K562 (cell line): ENCODE measurements at regions not wholly inside any gene's neighbourhood (a gene's known extent, or its start where the extent isn't known, plus 50 kb on each side); places are given as distances from the start of the nearest gene placed in this dataset.

Experiments
- ATAC-seq: fragments of 200-7000 bp; cut with Tn5 transposase; 3 replicates; pipeline ENCODE4 v1.9.1; 2020; ENCODE audit warnings: moderate library complexity
- BruUV-seq: library from RNA; stranded (reverse); fragments of 400-500 nt; replicated peaks from 2 replicates; lab custom pipeline; 2021; lab: Mats Ljungman, UMichigan
- CTCF ChIA-PET: fragments of 300-600 bp; formaldehyde crosslinking; extraction: SDS; loops from one replicate; lab custom pipeline; 2021; ENCODE audit warnings: low intra/inter-chr PET ratio; lab: Yijun Ruan, JAX
- POLR2A ChIA-PET: fragments of 300-600, 350-650 bp; sonication (Branson Sonifier 250); formaldehyde crosslinking; extraction: SDS; loops from one replicate; lab custom pipeline; 2021; ENCODE audit warnings: antibody characterized with exemption, inconsistent platforms; lab: Yijun Ruan, JAX
- DNase-seq, 4 experiments: peaks; one replicate each; pipeline versions ENCODE4 v3.0.0 to v3.0.0-alpha.2; 2011 to 2018; ENCODE audit warnings: low spot score in 3 of 4, mixed read lengths in 3 of 4; ENCODE audit errors: extremely low read depth in 1 of 4
- FAIRE-seq: peaks from 2 replicates; lab custom pipeline; 2011; peaks lifted over from hg19 to GRCh38; lab: Jason Lieb, UNC
- H2AFZ ChIP-seq: 2 replicates; pipeline ENCODE4 v1.6.0; 2011; ENCODE audit warnings: low read depth, low read length, control low read depth, inconsistent platforms
- H3K27ac ChIP-seq: fragments of 200-600 bp; 3 replicates; pipeline ENCODE4 v1.8.0; 2011; ENCODE audit warnings: low read depth, mild to moderate bottlenecking, control low read depth, inconsistent platforms, low read length, moderate library complexity, mixed read lengths; ENCODE audit errors: extremely low read depth
- H3K27me3 ChIP-seq, 2 experiments: fragments of 300-600 bp in 1 of 2; 2 replicates in 1 of 2; 3 replicates in 1 of 2; pipeline versions ENCODE4 v1.6.0 to v1.8.0; 2011; ENCODE audit warnings: inconsistent platforms in 2 of 2, low read length in 2 of 2, mild to moderate bottlenecking in 1 of 2, mixed read lengths in 1 of 2, moderate library complexity in 1 of 2; ENCODE audit not compliant: control insufficient read depth in 2 of 2, insufficient read depth in 2 of 2
- H3K36me3 ChIP-seq: fragments of 300-600 bp; 3 replicates; pipeline ENCODE4 v1.8.0; 2011; ENCODE audit warnings: mild to moderate bottlenecking, low read length, inconsistent platforms; ENCODE audit not compliant: control insufficient read depth, insufficient read depth
- H3K4me1 ChIP-seq, 2 experiments: fragments of 200-600 bp in 1 of 2; replicated peaks in 1 of 2; 2 replicates in 1 of 2; 3 replicates in 1 of 2; pipeline versions ENCODE4 v1.5.1 to v1.8.0; 2011; ENCODE audit warnings: inconsistent platforms in 2 of 2, low read length in 2 of 2, mild to moderate bottlenecking in 1 of 2, mixed read lengths in 1 of 2, moderate library complexity in 1 of 2; ENCODE audit not compliant: control insufficient read depth in 2 of 2, insufficient read depth in 2 of 2
- H3K4me2 ChIP-seq: 2 replicates; pipeline ENCODE4 v1.6.1; 2011; ENCODE audit warnings: low read length, control low read depth, inconsistent platforms, mixed read lengths; ENCODE audit not compliant: insufficient read depth
- H3K4me3 ChIP-seq: fragments of 200-600 bp; sonication (generic), shearing (Covaris generic); 2 replicates; pipeline ENCODE4 v1.5.1; 2016; ENCODE audit warnings: control low read depth, inconsistent platforms
- H3K79me2 ChIP-seq: fragments of 200-600 bp; 3 replicates; pipeline ENCODE4 v1.8.0; 2011; ENCODE audit warnings: low read length, inconsistent platforms; ENCODE audit not compliant: control insufficient read depth, insufficient read depth
- H3K9ac ChIP-seq, 2 experiments: 2 replicates each; pipeline versions ENCODE4 v1.6.0 to v1.6.1; 2011; ENCODE audit warnings: low read depth in 2 of 2, low read length in 2 of 2, control low read depth in 1 of 2, inconsistent platforms in 1 of 2, mild to moderate bottlenecking in 1 of 2, mixed read lengths in 1 of 2; ENCODE audit not compliant: insufficient read depth in 1 of 2
- H3K9me1 ChIP-seq: one replicate; pipeline ENCODE4 v1.6.0; 2011; ENCODE audit warnings: inconsistent platforms, mild to moderate bottlenecking, low read length, moderate library complexity; ENCODE audit not compliant: control insufficient read depth, insufficient read depth
- H3K9me3 ChIP-seq: replicated peaks from 2 replicates; pipeline ENCODE4 v1.5.1; 2011; ENCODE audit warnings: low read depth, low read length, inconsistent platforms; ENCODE audit not compliant: control insufficient read depth, insufficient read depth
- H4K20me1 ChIP-seq: replicated peaks from 2 replicates; pipeline ENCODE4 v1.6.1; 2011; ENCODE audit warnings: low read length, inconsistent platforms, mixed read lengths; ENCODE audit not compliant: control insufficient read depth, insufficient read depth
- ASH1L ChIP-seq: fragments of 450-650 bp; IDR thresholded peaks from 2 replicates; pipeline ENCODE4 v1.6.1; 2018; ENCODE audit warnings: borderline replicate concordance, mild to moderate bottlenecking, low read depth; ENCODE audit not compliant: partially characterized antibody
- MTF1 ChIP-seq: fragments of 250-450 bp; sonication (Bioruptor Pico); IDR thresholded peaks from 2 replicates; pipeline ENCODE4 v1.9.0; 2021; ENCODE audit warnings: moderate library complexity, mild to moderate bottlenecking, inconsistent platforms, borderline replicate concordance
- WGBS: fragments of 100-300 bp; shearing (Covaris generic); methylation state at CpG from one replicate; pipeline ENCODE4 v1.1.6; 2016; ENCODE audit warnings: low coverage, mixed read lengths; ENCODE audit not compliant: insufficient coverage; ENCODE audit errors: missing lambda C conversion rate; 5-methylcytosine and 5-hydroxymethylcytosine counted together
- in situ Hi-C: fragments of 300-500 bp; cut with MboI; formaldehyde crosslinking; loops from 4 replicates; pipeline ENCODE4 v1.15.0; 2018; ENCODE audit warnings: inconsistent platforms, mixed read lengths
- intact Hi-C: fragments of 100-400 bp; cut with micrococcal nuclease; formaldehyde crosslinking; loops from 2 replicates; pipeline ENCODE4 v1.14.2; 2022
- TF ChIP-seq, protein P1 (sequence below): sonication (generic); formaldehyde crosslinking; IDR thresholded peaks from 2 replicates; pipeline ENCODE4 v1.8.1; 2023; ENCODE audit warnings: mild to moderate bottlenecking, missing genetic modification reagents
- TF ChIP-seq, protein P2 (sequence below): fragments of 250-450 bp; sonication (Bioruptor Pico); IDR thresholded peaks from 2 replicates; pipeline ENCODE4 v1.5.0; 2021; ENCODE audit warnings: mild to moderate bottlenecking, borderline replicate concordance
- TF ChIP-seq, protein P3 (sequence below), 2 experiments: fragments of 200-800 bp in 1 of 2; sonication (Bioruptor generic) in 1 of 2; sonication (generic) in 1 of 2; formaldehyde crosslinking in 1 of 2; IDR thresholded peaks in 1 of 2; conservative IDR thresholded peaks in 1 of 2; 2 replicates each; pipeline versions ENCODE4 v1.5.0 to v1.6.1; 2016 to 2020; ENCODE audit warnings: missing compliant biosample characterization in 1 of 2, missing genetic modification characterization in 1 of 2, missing genetic modification reagents in 1 of 2
- TF ChIP-seq, protein P4 (sequence below): fragments of 250-450 bp; sonication (Bioruptor Pico); IDR thresholded peaks from 2 replicates; pipeline ENCODE4 v1.9.0; 2021; ENCODE audit warnings: mild to moderate bottlenecking, inconsistent platforms
- TF ChIP-seq, protein P5 (sequence below): fragments of 250-450 bp; sonication (Bioruptor Pico); IDR thresholded peaks from 2 replicates; pipeline ENCODE4 v1.4.0; 2020; ENCODE audit warnings: mild to moderate bottlenecking, moderate library complexity
- TF ChIP-seq, protein P6 (sequence below): fragments of 450-650 bp; IDR thresholded peaks from one replicate; pipeline ENCODE4 v1.6.1; 2018; ENCODE audit warnings: mild to moderate bottlenecking, moderate library complexity; ENCODE audit not compliant: partially characterized antibody

DNA sequence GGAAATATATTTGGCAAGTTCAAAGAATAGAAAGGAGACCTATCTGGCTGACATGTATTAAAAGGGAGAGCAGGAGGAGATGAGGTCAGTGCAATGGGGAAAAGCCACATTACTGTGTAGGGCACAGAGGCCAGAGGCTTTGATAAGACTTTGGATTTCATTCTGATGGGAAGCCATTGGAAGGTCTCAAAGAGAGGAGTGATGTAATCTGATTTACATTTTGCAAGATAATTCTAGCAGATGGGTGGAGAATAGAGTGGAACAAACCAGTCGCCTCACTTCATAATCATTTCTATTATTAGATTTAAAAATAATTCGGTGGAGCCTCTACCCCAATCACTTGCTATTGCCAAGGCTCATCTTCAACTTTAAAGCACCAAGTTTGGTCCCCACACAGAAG lies 278.4 kb upstream of the ZC3H12C start:
- Histone ChIP-seq H3K4me2 (no peak overlapping the region), H3K27ac (no peak overlapping the region), H3K36me3 (no peaks in the 10 kb centered on the region), H3K9ac (no peak overlapping the region), H3K4me3 (no peak overlapping the region), H3K9me1 (no peaks in the 10 kb centered on the region), H3K4me1 (no peaks in the 10 kb centered on the region), H3K9me3 (no peaks in the 10 kb centered on the region), H2AFZ (no peak overlapping the region), H4K20me1 (no peaks in the 10 kb centered on the region), H3K79me2 (no peaks in the 10 kb centered on the region), H3K27me3 (no peaks in the 10 kb centered on the region)
- ChIA-PET CTCF (no interaction called here), POLR2A (interaction anchor here (0.6 kb wide), 1 partner anchor 11 kb away, joined by 3 read pairs; no protein-coding TSS in a partner anchor)
- FAIRE-seq: no peak
- in situ Hi-C loops: no loop called here
- DNase-seq: no peak
- no peak for ATAC-seq
- WGBS: 3% methylated on average over 2 of the region's 2 CpGs
- no TSS peak for BruUV-seq
- intact Hi-C loops: no loop called here
- TF ChIP-seq MTF1 (CRISPR knock-in tag) (no peak), ASH1L (no peak)
- TF ChIP-seq, protein P1, sequence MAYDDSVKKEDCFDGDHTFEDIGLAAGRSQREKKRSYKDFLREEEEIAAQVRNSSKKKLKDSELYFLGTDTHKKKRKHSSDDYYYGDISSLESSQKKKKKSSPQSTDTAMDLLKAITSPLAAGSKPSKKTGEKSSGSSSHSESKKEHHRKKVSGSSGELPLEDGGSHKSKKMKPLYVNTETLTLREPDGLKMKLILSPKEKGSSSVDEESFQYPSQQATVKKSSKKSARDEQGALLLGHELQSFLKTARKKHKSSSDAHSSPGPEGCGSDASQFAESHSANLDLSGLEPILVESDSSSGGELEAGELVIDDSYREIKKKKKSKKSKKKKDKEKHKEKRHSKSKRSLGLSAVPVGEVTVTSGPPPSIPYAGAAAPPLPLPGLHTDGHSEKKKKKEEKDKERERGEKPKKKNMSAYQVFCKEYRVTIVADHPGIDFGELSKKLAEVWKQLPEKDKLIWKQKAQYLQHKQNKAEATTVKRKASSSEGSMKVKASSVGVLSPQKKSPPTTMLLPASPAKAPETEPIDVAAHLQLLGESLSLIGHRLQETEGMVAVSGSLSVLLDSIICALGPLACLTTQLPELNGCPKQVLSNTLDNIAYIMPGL (CRISPR knock-in tag): no peak
- TF ChIP-seq, protein P2, sequence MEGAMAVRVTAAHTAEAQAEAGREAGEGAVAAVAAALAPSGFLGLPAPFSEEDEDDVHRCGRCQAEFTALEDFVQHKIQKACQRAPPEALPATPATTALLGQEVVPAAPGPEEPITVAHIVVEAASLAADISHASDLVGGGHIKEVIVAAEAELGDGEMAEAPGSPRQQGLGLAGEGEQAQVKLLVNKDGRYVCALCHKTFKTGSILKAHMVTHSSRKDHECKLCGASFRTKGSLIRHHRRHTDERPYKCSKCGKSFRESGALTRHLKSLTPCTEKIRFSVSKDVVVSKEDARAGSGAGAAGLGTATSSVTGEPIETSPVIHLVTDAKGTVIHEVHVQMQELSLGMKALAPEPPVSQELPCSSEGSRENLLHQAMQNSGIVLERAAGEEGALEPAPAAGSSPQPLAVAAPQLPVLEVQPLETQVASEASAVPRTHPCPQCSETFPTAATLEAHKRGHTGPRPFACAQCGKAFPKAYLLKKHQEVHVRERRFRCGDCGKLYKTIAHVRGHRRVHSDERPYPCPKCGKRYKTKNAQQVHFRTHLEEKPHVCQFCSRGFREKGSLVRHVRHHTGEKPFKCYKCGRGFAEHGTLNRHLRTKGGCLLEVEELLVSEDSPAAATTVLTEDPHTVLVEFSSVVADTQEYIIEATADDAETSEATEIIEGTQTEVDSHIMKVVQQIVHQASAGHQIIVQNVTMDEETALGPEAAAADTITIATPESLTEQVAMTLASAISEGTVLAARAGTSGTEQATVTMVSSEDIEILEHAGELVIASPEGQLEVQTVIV: no peak
- TF ChIP-seq, protein P3, sequence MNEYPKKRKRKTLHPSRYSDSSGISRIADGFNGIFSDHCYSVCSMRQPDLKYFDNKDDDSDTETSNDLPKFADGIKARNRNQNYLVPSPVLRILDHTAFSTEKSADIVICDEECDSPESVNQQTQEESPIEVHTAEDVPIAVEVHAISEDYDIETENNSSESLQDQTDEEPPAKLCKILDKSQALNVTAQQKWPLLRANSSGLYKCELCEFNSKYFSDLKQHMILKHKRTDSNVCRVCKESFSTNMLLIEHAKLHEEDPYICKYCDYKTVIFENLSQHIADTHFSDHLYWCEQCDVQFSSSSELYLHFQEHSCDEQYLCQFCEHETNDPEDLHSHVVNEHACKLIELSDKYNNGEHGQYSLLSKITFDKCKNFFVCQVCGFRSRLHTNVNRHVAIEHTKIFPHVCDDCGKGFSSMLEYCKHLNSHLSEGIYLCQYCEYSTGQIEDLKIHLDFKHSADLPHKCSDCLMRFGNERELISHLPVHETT (CRISPR knock-in tag; conservative IDR thresholded peaks at IDR 0.05 in 1 of 2, IDR thresholded peaks at IDR 0.05 in 1 of 2): no peak
- TF ChIP-seq, protein P4, sequence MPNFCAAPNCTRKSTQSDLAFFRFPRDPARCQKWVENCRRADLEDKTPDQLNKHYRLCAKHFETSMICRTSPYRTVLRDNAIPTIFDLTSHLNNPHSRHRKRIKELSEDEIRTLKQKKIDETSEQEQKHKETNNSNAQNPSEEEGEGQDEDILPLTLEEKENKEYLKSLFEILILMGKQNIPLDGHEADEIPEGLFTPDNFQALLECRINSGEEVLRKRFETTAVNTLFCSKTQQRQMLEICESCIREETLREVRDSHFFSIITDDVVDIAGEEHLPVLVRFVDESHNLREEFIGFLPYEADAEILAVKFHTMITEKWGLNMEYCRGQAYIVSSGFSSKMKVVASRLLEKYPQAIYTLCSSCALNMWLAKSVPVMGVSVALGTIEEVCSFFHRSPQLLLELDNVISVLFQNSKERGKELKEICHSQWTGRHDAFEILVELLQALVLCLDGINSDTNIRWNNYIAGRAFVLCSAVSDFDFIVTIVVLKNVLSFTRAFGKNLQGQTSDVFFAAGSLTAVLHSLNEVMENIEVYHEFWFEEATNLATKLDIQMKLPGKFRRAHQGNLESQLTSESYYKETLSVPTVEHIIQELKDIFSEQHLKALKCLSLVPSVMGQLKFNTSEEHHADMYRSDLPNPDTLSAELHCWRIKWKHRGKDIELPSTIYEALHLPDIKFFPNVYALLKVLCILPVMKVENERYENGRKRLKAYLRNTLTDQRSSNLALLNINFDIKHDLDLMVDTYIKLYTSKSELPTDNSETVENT (CRISPR knock-in tag): no peak
- TF ChIP-seq, protein P5, sequence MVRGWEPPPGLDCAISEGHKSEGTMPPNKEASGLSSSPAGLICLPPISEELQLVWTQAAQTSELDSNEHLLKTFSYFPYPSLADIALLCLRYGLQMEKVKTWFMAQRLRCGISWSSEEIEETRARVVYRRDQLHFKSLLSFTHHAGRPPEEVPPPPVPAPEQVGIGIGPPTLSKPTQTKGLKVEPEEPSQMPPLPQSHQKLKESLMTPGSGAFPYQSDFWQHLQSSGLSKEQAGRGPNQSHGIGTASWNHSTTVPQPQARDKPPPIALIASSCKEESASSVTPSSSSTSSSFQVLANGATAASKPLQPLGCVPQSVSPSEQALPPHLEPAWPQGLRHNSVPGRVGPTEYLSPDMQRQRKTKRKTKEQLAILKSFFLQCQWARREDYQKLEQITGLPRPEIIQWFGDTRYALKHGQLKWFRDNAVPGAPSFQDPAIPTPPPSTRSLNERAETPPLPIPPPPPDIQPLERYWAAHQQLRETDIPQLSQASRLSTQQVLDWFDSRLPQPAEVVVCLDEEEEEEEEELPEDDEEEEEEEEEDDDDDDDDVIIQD (CRISPR knock-in tag): no peak
- TF ChIP-seq, protein P6, sequence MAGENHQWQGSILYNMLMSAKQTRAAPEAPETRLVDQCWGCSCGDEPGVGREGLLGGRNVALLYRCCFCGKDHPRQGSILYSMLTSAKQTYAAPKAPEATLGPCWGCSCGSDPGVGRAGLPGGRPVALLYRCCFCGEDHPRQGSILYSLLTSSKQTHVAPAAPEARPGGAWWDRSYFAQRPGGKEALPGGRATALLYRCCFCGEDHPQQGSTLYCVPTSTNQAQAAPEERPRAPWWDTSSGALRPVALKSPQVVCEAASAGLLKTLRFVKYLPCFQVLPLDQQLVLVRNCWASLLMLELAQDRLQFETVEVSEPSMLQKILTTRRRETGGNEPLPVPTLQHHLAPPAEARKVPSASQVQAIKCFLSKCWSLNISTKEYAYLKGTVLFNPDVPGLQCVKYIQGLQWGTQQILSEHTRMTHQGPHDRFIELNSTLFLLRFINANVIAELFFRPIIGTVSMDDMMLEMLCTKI: no peak
